NOMO-1 treated with dmso at 0.1 percent for 144 hours (cell line): ENCODE measurements at regions not wholly inside any gene's neighbourhood (a gene's known extent, or its start where the extent isn't known, plus 50 kb on each side); places are given as distances from the start of the nearest gene placed in this dataset.

Experiments
- DNase-seq: peaks from one replicate; lab custom pipeline; 2025; ENCODE audit not compliant: unreplicated experiment; lab: John Stamatoyannopoulos, UW

DNA sequence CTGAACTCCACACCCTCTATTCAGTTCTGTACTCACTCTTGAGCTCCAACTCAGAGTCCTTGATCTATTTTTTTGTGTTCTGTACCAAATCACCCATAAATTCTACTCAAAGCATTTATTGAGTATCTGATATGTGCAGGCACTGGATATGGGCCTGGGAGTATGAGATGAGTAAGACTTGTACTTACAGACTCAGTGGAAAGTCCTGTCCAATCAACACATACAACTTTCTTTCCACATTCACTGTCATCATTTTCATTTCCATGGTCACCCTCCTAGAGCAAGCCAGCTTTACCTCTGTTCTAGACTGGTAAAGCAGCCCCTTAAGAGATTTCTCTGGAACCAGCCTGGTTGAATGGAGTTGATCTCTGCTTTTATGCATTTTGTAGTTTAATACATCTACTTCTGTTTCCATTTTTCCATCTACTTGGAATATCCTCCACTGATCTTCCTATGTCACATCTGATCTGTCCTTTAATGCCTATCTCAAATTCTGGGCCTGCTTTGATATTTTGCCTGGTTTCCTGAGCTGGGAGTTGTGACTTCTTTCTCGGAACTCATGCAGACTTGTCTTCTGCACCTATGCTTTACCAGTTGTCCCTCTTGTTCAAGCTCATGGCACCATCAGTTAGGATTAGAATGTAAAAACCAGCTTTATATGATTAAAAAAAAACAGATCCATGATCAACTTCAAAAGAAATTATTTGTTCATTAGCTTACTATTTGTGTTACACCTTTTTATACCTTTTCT lies 96.9 kb upstream of the GLS start:
- no peak for DNase-seq

DNA sequence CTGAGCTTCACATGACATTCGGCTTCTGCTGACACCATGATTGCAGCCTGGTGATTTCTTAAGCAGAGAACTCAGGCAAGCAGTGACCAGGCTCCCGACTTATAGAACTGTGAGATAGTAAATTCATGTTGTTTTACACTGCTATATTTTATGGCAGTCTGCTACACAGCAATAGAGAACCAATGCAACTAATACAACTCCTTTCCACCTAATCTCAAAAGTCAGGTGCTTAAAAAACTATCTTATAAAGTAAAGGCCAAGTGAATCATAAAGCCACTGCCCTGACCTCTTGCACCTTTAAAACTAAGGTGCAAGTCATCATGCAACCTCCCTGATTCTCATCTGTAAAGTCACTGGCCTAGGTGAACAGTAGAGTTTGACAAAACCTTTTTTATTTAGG lies 95.3 kb upstream of the GLS start:
- DNase-seq, result no peak

DNA sequence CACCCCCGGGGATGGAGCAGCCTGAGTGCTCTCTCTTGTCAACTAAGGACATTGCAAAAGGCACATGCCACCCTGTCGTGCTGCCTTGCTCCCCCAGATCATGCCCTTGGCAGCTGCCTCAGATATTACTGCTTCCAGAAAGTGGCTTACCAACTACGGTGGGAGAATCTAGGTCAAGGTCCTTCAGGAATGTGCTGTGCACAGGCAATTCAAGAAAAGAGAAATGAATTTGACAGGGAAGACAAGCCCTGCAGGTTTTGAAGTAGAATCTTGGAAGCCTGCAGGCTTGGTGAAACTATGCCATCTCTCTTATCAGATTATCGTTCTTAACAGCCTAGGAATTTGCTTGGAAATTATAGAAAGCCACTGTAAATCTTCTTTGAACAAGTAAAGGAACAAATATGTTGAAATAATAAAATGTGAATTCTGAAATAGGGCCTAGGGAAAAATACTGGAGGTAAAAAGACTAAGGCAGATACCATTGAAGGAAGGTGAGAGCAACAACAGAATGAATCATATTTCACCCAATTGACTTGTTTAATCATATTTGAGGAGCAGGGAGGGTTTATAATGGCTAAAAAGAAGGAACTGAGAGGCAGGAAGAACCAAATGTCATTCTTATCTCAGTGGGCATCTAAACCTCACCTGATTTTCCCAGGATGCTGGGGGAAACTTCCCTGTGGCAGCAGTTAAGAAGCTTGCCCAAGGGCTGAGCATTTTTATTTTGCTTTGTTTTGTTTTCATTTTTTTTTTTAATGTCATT lies 94.0 kb upstream of the GLS start:
- DNase-seq, result no peak

DNA sequence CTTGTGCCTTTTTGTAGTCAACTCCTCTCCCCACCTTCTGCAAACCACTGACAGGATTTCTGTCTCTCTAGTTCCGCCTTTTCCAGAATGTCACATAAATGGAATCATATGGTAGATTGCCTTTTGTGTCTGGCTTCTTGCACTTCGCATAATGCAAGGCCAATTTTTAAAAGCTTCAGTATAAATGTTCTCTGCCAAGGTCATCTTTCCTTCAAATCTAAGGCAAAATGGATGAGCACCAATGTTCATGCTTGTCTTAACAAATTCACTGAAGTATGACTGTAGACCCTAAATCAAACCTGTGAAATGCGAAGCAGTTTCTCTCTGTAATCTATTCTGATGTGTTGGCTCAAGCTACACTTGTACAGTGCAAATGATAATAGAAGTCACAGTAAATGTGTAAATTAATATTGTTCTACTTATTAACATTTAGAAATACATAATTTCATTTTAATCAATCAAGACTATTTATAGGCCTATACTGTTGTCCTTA lies 92.8 kb upstream of the GLS start:
- no peak for DNase-seq

DNA sequence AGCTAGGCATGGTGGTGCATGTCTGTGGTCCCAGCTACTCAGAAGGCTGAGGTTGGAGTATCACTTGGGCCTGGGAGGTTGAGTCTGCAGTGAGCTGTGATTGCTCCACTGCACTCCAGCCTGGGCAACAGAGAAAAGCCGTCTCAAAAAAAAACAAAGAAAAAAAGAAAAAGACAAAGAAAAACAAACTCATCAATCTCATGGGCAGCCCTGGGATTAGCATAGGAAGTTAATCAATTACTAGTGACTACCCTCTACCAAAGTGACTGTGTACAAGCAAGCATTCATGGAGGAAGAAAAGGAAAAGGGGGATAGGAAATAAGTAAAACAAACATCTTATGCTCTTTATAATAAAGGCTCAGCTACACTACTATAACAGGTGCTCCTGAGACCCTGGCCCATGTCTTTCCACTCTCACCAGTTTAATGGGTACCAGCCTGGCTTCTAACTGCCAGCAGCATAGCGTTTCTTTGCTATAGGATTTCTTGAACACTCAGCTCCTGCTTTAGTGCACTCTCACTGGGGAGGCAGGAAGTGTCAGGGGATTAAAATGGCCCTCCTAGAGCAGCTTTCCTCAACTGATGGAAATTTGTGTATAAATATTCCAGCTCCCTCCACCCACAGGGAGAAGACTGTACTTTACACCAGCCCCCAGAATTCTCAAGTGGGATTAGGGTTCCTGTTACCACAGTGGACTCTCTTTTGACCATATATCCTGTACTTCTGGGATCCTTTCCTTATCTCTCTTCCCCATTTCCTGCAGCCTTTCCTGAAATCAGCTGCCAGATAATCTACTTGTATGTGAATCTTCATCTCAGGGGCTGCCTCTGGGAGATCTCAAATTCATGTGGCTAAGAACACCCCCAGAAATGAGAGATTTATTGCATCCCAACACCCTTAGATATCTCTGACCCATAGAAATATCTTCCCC lies 91.3 kb upstream of the GLS start:
- DNase-seq, result no peak

DNA sequence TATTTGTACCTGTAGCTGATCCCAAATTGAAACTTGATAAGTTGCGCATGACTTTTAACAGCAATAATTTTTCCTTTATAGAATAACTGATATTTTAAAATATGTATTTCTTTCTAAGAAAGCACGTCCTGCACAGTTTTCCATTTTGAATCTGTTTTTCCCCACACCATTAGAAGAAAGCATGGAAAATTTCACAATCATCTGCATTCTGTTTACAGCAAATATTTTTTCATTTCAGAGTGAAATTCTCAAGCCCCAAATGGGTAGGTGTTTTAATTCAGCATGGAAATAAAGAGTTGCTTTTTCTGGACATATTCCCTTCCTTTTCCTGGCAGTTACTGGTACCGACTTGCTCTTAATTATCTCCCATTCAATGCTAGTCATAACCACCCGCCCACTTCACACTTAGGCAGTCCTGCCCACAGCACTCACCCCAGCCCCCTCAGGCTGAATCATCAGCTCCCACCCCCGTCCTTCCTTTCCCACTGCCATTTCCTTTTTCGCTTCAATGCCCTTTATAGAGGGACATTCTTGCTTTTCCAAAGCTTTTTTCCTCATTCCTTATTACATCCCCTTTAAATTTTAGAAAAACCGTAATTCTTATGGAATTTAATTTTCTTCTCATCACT lies 89.2 kb upstream of the GLS start:
- DNase-seq, result no peak

DNA sequence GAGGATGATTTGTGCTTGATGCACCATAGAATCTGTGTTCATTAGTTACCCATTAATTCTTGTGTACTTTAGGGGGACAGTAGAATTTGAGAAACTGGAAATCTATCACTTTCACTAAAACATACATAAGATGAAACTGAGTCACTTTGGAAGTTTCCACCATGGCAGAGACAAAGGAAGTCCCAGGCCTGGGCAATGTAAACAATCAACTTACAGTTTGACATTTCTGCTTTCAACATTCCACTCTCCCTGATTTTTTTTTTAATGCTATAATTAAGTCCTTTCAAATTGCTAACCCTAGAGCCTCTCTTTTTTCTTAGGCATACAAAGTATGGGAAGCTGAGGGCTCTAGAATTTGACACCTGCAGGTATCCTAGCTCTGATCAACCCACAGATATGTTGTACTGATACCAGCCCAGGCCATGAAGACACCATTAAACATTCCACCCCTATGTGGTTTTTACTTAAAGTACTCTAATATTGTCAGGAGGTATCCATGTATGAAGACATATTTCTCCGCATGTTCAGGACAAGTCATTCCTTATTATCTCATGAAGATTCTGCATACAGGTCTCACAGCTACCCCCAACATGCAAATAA lies 88.5 kb upstream of the GLS start:
- DNase-seq, result no peak

DNA sequence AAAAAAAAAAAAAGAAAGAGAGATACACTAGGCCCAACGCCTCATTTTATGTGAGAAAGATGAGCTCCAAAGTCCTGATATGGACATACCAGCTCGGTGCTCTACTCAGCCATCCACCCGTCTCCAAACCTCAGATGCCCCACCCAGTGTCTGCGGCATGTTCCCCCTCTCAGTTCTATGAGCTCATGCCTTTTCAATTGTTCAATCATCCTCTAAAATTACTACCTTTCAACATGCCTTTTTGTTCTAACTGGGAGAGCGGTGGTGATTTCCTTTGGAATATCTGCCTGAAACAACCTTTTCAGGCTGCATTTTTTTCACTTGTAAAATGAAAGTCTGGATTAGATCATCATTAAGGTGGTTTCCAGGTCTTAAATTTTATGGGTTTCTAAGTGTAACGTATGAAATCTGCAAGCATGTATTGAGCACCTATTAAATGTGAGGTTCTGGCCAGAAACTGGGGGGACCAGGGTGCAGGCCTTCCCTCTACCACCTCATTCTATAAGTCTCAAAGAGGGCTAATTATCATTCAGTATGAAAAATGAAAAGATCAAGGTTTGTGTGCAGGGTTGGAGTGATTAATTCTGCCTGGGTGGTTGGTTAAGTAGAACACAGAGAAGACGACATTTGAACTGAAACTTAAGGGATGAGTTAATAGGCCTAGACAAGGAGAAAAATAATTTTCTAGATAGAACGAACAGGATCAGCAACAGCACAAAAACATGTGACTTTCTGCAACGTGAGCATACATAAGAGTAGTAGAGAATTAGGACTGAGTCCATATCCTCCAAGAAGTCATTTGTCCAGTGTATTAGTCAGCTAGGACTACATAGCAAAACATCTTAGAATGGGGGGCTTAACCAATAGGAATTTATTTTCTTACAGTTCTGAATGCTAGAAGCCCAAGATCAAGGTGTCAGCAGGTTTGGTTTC lies 87.4 kb upstream of the GLS start:
- DNase-seq, result no peak

DNA sequence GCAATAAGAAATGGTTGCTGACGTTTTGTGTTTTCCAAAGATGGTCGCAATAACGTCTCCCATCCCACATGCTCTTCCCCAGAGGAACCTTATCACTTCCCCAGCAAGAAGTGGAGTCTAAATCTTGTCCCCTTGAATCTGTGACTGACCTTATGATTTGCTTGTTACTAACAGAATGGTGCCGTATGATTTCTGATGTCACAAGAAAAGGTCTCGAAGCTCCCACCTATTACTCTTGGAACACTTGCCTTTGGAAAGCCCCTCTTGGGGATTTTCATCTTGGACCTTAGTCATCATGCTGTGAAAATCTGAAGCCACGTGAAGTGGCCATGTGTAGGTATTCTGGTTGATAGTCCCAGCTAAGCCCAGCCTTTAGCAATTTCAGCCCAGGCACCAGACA lies 86.2 kb upstream of the GLS start:
- DNase-seq, result no peak

DNA sequence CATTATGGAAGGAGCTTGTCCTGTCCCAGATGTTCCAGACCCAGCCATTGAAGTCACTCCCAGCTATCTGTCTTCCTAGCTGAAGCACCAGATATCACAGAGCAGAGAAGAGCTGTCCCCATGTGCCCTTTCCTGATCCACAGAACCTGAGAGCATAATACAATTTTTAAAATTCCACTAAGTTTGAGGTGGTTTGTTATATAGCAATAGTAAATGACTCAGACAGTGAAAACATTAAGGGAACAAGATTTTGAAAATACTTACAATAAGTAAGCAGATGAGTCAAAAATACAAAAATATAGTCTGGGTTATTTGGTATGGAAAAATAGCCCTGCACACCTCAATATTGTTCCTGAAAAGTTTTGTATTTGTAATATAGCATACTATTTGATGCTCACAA lies 85.8 kb upstream of the GLS start:
- no peak for DNase-seq

DNA sequence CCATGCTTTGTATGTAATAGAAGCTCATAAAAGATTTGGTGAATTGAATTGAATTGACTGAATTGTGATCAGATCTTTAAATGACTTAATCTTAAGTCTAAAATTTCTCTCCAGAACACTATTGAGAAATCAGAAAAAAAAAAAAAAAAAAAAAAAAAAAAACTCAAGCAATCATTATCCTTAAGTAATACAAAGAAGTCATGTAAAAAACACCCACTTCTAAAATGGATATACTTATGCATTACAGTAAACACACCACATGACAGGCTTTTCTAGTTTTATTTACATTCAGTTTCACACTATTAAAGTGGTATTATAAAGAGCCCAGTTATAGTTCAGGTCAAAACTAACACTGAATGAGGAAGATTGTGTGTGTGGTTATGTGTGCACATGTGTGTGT lies 84.9 kb upstream of the GLS start:
- DNase-seq, result no peak

DNA sequence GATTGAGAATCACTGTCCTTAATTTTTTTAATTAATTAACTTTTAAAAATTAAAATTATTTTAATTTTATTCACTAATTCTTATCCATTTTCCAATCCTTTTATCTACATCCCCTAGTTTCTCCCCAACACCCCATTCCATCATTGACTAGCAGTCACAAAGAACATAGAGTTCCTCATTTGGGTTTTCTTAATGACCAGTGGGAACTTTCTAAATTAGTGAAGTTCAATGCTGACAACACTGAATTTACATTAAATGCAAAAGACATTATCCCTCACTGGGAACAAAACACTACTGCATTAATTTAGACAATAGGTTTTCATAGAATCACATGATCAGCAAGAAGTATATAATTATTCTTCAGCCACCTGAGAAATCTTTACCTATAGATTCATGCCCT lies 80.6 kb upstream of the GLS start:
- no peak for DNase-seq

DNA sequence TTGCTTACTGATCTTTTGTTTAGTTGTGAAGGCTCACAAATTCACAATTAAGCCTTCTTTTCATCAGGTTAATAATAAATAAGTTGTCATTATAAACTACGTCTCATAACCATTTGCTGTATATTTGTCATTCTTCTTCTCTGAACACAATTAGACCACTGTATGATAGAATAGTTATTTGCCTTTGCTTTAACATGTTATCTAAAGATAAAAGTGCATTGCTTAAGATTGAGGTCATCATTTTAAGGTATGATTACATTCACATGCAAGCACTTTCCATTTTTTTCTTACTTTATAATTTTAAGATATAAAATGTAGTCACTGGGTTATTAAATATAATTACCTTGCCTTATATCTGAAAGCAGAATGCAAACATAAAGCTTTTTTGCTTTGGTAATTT lies 80.1 kb upstream of the GLS start:
- DNase-seq, result no peak

DNA sequence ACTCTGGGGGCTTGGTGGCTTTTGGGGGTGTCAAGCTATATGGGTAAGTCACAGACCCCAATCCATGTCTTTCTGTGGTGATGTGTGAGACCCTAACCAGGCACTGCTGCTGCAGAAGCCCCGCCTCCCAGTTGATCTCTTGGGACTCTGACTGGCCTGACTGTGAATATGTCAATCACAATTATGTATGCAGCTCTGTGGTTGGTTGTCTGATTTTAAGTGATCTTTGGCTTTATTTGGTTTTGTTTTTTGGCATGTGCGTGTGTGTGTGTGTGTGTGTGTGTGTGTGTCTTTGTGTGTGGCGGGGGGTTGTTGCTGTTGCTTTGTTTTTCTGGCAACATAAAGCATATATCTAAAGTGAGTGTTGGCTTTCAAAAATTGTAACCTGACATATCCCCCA lies 78.5 kb upstream of the GLS start:
- DNase-seq, result no peak

DNA sequence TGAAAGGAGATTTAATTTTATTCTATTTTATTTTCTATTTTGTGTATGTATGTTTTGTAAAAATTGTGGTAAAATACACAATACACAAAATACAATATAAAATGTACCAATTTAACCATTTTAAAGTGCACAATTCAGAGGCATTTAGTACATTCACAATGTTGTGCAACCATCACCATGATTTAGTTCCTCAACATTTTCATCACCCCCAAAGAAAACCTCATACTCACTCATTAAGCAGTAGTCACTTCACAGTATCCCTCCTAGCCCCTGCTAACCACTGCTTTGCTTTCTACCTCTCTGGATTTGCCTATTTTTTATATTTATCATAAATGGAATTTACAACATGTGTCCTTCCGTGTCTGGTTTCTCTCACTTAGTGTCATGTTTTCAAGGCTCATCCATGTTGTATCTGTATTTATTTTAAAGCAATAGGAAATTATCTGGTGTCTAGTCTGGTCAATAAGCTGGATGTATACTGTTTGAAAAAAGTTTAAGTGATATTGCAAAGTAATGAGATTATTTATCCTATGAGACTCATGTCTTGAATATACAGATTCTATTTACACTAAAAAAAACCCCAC lies 77.9 kb upstream of the GLS start:
- DNase-seq, result peak; percentile 9

DNA sequence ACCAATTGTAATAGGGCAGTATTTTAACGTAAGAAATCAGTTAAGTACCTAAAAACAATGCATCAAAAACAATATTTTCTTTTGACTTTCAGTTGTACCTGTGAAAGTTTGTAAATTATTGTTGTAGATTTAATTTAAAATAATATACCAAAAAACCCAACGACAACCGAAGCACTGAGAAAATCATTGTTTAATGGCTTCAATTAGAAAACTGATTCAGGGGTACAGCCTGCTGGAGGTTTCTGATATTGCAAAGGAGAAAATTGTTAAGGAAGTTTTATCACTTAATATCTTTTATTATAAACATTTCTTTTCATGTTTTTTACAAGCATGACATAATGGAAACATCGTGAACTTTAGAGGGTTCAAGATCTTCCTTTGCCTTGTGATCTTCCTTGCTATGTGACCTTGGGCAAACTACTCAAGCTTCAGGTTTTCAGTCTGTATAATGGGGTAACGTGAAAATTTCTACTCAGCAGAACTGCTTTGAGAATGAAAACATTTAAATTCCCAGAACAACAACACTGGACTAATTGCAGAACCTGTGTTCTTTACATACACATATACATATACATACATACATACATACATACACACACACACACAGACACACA lies 76.3 kb upstream of the GLS start:
- DNase-seq, result no peak

DNA sequence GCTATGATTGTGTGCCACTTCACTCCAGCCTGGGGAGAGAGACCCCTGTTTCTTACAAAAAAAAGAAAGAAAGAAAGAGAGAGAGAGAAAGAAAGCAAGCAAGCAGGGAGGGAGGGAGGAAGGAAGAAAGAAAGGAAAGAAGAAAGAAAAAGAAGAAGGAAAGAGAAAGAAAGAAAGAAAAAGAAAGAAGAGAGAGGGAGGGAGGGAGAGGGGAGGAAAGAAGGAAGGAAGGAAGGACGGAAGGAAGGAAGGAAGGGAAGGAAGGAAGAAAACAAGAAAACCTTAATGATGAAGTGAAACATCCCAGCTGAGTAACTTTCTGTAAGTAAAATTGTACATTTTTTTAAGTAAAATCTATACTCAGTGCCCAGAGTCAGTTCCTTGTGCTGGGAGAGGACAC lies 75.5 kb upstream of the GLS start:
- DNase-seq, result no peak

DNA sequence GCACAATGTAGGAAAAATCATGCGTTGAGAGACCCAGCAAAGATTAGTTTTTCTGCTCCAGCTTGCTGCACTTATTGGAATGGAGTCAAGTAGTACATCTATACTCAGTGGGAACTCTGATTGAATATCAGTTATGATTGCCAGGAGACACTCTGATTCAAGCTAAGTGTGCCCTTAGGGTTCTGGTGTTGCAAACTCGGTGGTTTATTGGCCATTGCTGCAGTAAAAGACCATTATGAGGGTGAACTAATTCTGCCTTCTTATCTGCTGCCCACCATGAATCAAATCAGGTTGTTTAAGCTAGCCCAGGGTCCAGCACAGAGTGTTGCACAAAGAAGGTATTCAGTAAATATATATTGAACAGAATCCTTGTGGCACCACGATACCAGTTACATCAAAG lies 74.8 kb upstream of the GLS start:
- DNase-seq, result no peak

DNA sequence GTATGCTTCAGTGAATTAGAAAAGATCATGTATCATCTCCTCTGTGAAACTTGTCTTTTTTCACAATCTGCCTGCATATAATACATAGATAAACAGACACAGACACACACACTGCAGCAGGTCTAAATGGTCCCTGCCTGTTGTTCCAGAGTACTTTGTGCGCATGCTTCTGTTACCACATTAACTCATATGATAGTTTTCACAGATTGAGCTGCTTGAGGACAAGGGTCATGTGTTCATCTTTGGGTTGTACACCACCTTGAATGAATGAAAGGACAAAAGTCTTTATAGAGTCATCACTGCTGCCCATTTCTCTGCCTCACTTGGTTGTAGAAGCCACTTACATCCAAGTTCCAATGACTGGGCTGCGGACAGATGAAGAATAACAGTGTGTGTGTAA lies 72.7 kb upstream of the GLS start:
- DNase-seq, result no peak
